ENCODE measurements at regions not wholly inside any gene's neighbourhood (a gene's known extent, or its start where the extent isn't known, plus 50 kb on each side); places are given as distances from the start of the nearest gene placed in this dataset.

GRCh38 chr6:101085327-101085726, 204.2 kb upstream of the ASCC3 start:
- Histone ChIP-seq H3K9me3 (ENCODE audit: low read length) (peaks cover 3% of the 10 kb centered on the region; the same call in 1 of the 2 replicates), H3K9ac (ENCODE audit: insufficient read depth, low read depth, low read length) (no peak overlapping the region), H2AFZ (ENCODE audit: low read length) (no peak overlapping the region), H3K79me2 (ENCODE audit: insufficient read depth, low read length) (no peaks in the 10 kb centered on the region), H3K4me3 (replicated peaks in 1 of 3; ENCODE audit: insufficient read depth in 1 of 3, low read depth in 2 of 3, low read length in 3 of 3) (no peak overlapping the region), H3K4me2 (ENCODE audit: low read depth, low read length) (no peak overlapping the region), H4K20me1 (ENCODE audit: insufficient read depth, low read length) (no peaks in the 10 kb centered on the region), H3K36me3 (replicated peaks in 1 of 2; ENCODE audit: control insufficient read depth in 1 of 2, insufficient read depth in 2 of 2, low read length in 2 of 2) (no peaks in the 10 kb centered on the region), H3K27me3 (ENCODE audit: control insufficient read depth in 1 of 2, insufficient read depth in 2 of 2, low read length in 2 of 2) (no peaks in the 10 kb centered on the region), H3K27ac (ENCODE audit: extremely low read length, insufficient read depth, low read length) (no peak overlapping the region), H3K4me1 (ENCODE audit: insufficient read depth, low read length) (no peaks in the 10 kb centered on the region)
- ChIA-PET POLR2A (no interaction called here), CTCF (ENCODE audit: low intra/inter-chr PET ratio, low total read pairs) (no interaction called here)
- BruUV-seq (replicated peaks), result no TSS peak
- FAIRE-seq (no peak), DNase-seq (ENCODE audit: low spot score) (no peak), ATAC-seq (no peak)
- WGBS (ENCODE audit: low lambda C conversion rate), result 3% methylated on average over 3 of the region's 3 CpGs
- in situ Hi-C loops (cut with HindIII; ENCODE audit: extremely low pct_ligation_motif_present, low pct_unique_long_range_greater_than_20kb) (no loop called here), intact Hi-C loops (cut with micrococcal nuclease; ENCODE audit: unreplicated experiment) (no loop called here)
- TF ChIP-seq ZNF788 (CRISPR knock-in tag; IDR thresholded peaks at IDR 0.05; ENCODE audit: borderline replicate concordance) (no peak), ELK4 (CRISPR knock-in tag; IDR thresholded peaks at IDR 0.05; ENCODE audit: borderline replicate concordance) (no peak), ZXDC (CRISPR knock-in tag; IDR thresholded peaks at IDR 0.05) (no peak), ZNF672 (CRISPR knock-in tag; IDR thresholded peaks at IDR 0.05) (no peak), AHDC1 (CRISPR knock-in tag; IDR thresholded peaks at IDR 0.05; ENCODE audit: borderline replicate concordance) (no peak), ZNF670 (CRISPR knock-in tag; IDR thresholded peaks at IDR 0.05; ENCODE audit: borderline replicate concordance) (no peak), ZNF12 (CRISPR knock-in tag; IDR thresholded peaks at IDR 0.05) (no peak), ZNF607 (CRISPR knock-in tag; IDR thresholded peaks at IDR 0.05; ENCODE audit: borderline replicate concordance) (no peak), HCFC1 (IDR thresholded peaks at IDR 0.05; ENCODE audit: low read depth, low read length) (no peak), ZNF354B (CRISPR knock-in tag; IDR thresholded peaks at IDR 0.05) (no peak), ATRX (CRISPR knock-in tag; IDR thresholded peaks at IDR 0.05; ENCODE audit: borderline replicate concordance) (no peak), ZSCAN29 (CRISPR knock-in tag; conservative IDR thresholded peaks at IDR 0.05) (no peak), HMGA1 (CRISPR knock-in tag; conservative IDR thresholded peaks at IDR 0.05) (no peak), ZNF432 (CRISPR knock-in tag; IDR thresholded peaks at IDR 0.05; ENCODE audit: borderline replicate concordance) (no peak), IKZF5 (CRISPR knock-in tag; IDR thresholded peaks at IDR 0.05) (no peak)
